ENCODE measurements at regions not wholly inside any gene's neighbourhood (a gene's known extent, or its start where the extent isn't known, plus 50 kb on each side); places are given as distances from the start of the nearest gene placed in this dataset.

GRCh38 chr15:98420837-98421236 is 227.5 kb upstream of the IGF1R start:
- BruUV-seq (replicated peaks) = no TSS peak

GRCh38 chr15:98421419-98422129 is 226.8 kb upstream of the IGF1R start:
- ChIA-PET CTCF (interaction anchor here (0.7 to 1.5 kb wide), 5 partner anchors 15 to 128 kb away, joined by 3 to 15 read pairs (median 3); no protein-coding TSS in a partner anchor), RAD21 (ENCODE audit: low non-redundant PET in 1 of 2, low total read pairs in 2 of 2, uncharacterized antibody in 2 of 2, unreplicated experiment in 2 of 2) (no interaction called here), POLR2A (no interaction called here)
- H3K4me1 ChIP-seq (ENCODE audit: control insufficient read depth in 1 of 2, insufficient read depth in 2 of 2, low read length in 2 of 2) = peaks cover 0 to 4% of the 10 kb centered on the region in 2 experiments; a peak in 1 of 4 replicates
- intact Hi-C loops (cut with micrococcal nuclease) = loop anchor here (1.0 to 10.0 kb wide), 4 partner anchors 110 to 517 kb away; no protein-coding TSS in a partner anchor
- no peaks in the 10 kb centered on the region for H4K20me1 ChIP-seq (ENCODE audit: insufficient read depth)
- DNase-seq (ENCODE audit: low read depth, low spot score) (peak; percentile 10), ATAC-seq (peak; percentile 89)
- peak overlapping the region; percentile 92 for H2AFZ ChIP-seq (ENCODE audit: low read depth, low read length, poor library complexity, severe bottlenecking)
- no TSS peak for BruUV-seq (replicated peaks)
- no peaks in the 10 kb centered on the region for H3K79me2 ChIP-seq (ENCODE audit: insufficient read depth, low read length)
- H3K9me3 ChIP-seq (ENCODE audit: control insufficient read depth in 1 of 2, insufficient read depth in 1 of 2, low read depth in 1 of 2, low read length in 2 of 2) = no peaks in the 10 kb centered on the region
- no peak overlapping the region for H3K27ac ChIP-seq (ENCODE audit: low read depth, low read length)
- H3K27me3 ChIP-seq (ENCODE audit: insufficient read depth, low read length) = peaks cover 10% of the 10 kb centered on the region; the same call in 1 of the 2 replicates
- H3K4me3 ChIP-seq (replicated peaks in 1 of 2; ENCODE audit: low read depth in 1 of 2, low read length in 2 of 2) = no peak overlapping the region
- H3K9me2 ChIP-seq (ENCODE audit: insufficient read depth) = no peaks in the 10 kb centered on the region
- H3K4me2 ChIP-seq (ENCODE audit: low read length) = peak overlapping the region; percentile 47
- no peak overlapping the region for H3K9ac ChIP-seq (ENCODE audit: low read length)
- H3K36me3 ChIP-seq (ENCODE audit: control insufficient read depth in 1 of 2, insufficient read depth in 2 of 2, low read length in 2 of 2) = no peaks in the 10 kb centered on the region
- TF ChIP-seq CTCF (IDR thresholded peaks at IDR 0.05 in 2 of 3, conservative IDR thresholded peaks at IDR 0.05 in 1 of 3; ENCODE audit: borderline replicate concordance in 1 of 3, insufficient read depth in 1 of 3, low read depth in 2 of 3, low read length in 2 of 3) = peak; percentile 65 to 92 (median 90)
- no peak for TF ChIP-seq EZH2 (IDR thresholded peaks at IDR 0.05)
- TF ChIP-seq POLR2AphosphoS5 (IDR thresholded peaks at IDR 0.05; ENCODE audit: low read depth, low read length) = no peak
- TF ChIP-seq CEBPB (IDR thresholded peaks at IDR 0.05; ENCODE audit: low read depth) = no peak
- no peak for TF ChIP-seq REST (IDR thresholded peaks at IDR 0.05; ENCODE audit: low read depth)
- no peak for TF ChIP-seq SRF (IDR thresholded peaks at IDR 0.05; ENCODE audit: low read depth)
- no peak for TF ChIP-seq SP1 (IDR thresholded peaks at IDR 0.05; ENCODE audit: low read depth)
- TF ChIP-seq ZFX (IDR thresholded peaks at IDR 0.05) = no peak
- TF ChIP-seq YY1 (IDR thresholded peaks at IDR 0.05; ENCODE audit: extremely low read depth, insufficient replicate concordance, low read depth, low read length) = no peak
- TF ChIP-seq MAX (IDR thresholded peaks at IDR 0.05) = peak; percentile 85
- TF ChIP-seq ATF3 (IDR thresholded peaks at IDR 0.05) = no peak
- TF ChIP-seq JUND (IDR thresholded peaks at IDR 0.05) = no peak

More at GRCh38 chr15:98420837-98421236, 227.5 kb upstream of the IGF1R start:
- TF ChIP-seq EZH2 (IDR thresholded peaks at IDR 0.05) = no peak
- TF ChIP-seq ZNF274 (IDR thresholded peaks at IDR 0.05; ENCODE audit: low read depth, low read length) = no peak
- TF ChIP-seq YY1 (IDR thresholded peaks at IDR 0.05; ENCODE audit: extremely low read depth, insufficient replicate concordance, low read depth, low read length) = no peak
- TF ChIP-seq SP1 (IDR thresholded peaks at IDR 0.05; ENCODE audit: low read depth) = no peak
- Histone ChIP-seq H3K27me3 (ENCODE audit: insufficient read depth, low read length) (peaks cover 8% of the 10 kb centered on the region; the same call in 1 of the 2 replicates), H4K20me1 (ENCODE audit: insufficient read depth) (no peaks in the 10 kb centered on the region), H3K36me3 (ENCODE audit: control insufficient read depth in 1 of 2, insufficient read depth in 2 of 2, low read length in 2 of 2) (no peaks in the 10 kb centered on the region), H3K9me3 (ENCODE audit: control insufficient read depth in 1 of 2, insufficient read depth in 1 of 2, low read depth in 1 of 2, low read length in 2 of 2) (no peaks in the 10 kb centered on the region), H3K79me2 (ENCODE audit: insufficient read depth, low read length) (no peaks in the 10 kb centered on the region), H3K4me2 (ENCODE audit: low read length) (no peak overlapping the region), H3K27ac (ENCODE audit: low read depth, low read length) (no peak overlapping the region), H3K9ac (ENCODE audit: low read length) (no peak overlapping the region), H3K4me3 (replicated peaks in 1 of 2; ENCODE audit: low read depth in 1 of 2, low read length in 2 of 2) (no peak overlapping the region), H3K4me1 (ENCODE audit: control insufficient read depth in 1 of 2, insufficient read depth in 2 of 2, low read length in 2 of 2) (peaks cover 0 to 4% of the 10 kb centered on the region in 2 experiments; a peak in 1 of 4 replicates), H2AFZ (ENCODE audit: low read depth, low read length, poor library complexity, severe bottlenecking) (no peak overlapping the region), H3K9me2 (ENCODE audit: insufficient read depth) (no peaks in the 10 kb centered on the region)
- ChIA-PET RAD21 (ENCODE audit: low non-redundant PET in 1 of 2, low total read pairs in 2 of 2, uncharacterized antibody in 2 of 2, unreplicated experiment in 2 of 2) (no interaction called here), POLR2A (no interaction called here), CTCF (interaction anchor here (3.2 kb wide), 1 partner anchor 109 kb away, joined by 22 read pairs; no protein-coding TSS in a partner anchor)
- DNase-seq (ENCODE audit: low read depth, low spot score) = no peak
- ATAC-seq = no peak
- intact Hi-C loops (cut with micrococcal nuclease) = loop anchor here (1.0 to 10.0 kb wide), 3 partner anchors 110 to 336 kb away; no protein-coding TSS in a partner anchor
